PFSK-1 (cell line): ENCODE measurements at regions not wholly inside any gene's neighbourhood (a gene's known extent, or its start where the extent isn't known, plus 50 kb on each side); places are given as distances from the start of the nearest gene placed in this dataset.

Source experiments
- FOXP2 ChIP-seq: optimal IDR thresholded peaks from 2 replicates; pipeline ENCODE3; 2011; ENCODE audit warnings: borderline replicate concordance, control low read depth, inconsistent platforms; ENCODE audit not compliant: insufficient read depth; ENCODE audit errors: extremely low read length, extremely low read depth
- POLR2AphosphoS5 ChIP-seq: IDR thresholded peaks from 2 replicates; pipeline ENCODE4 v1.6.1; 2012; ENCODE audit warnings: low read depth, mild to moderate bottlenecking, control low read depth, low read length, moderate library complexity
- SIN3A ChIP-seq: IDR thresholded peaks from 2 replicates; pipeline ENCODE4 v1.6.1; 2012; ENCODE audit warnings: mild to moderate bottlenecking, low read length, moderate library complexity, borderline replicate concordance; ENCODE audit not compliant: insufficient read depth
- TAF1 ChIP-seq: IDR thresholded peaks from 2 replicates; pipeline ENCODE4 v1.6.1; 2012; ENCODE audit warnings: low read length, control low read depth, borderline replicate concordance; ENCODE audit not compliant: insufficient read depth
- TF ChIP-seq, protein P1 (sequence below), 2 experiments: IDR thresholded peaks; 2 replicates each; pipeline versions ENCODE4 v1.6.1 to v1.8.0; 2011 to 2012; ENCODE audit warnings: low read depth in 2 of 2, low read length in 2 of 2, control low read depth in 1 of 2, inconsistent platforms in 1 of 2, mild to moderate bottlenecking in 1 of 2, moderate library complexity in 1 of 2; ENCODE audit not compliant: insufficient read depth in 1 of 2

DNA sequence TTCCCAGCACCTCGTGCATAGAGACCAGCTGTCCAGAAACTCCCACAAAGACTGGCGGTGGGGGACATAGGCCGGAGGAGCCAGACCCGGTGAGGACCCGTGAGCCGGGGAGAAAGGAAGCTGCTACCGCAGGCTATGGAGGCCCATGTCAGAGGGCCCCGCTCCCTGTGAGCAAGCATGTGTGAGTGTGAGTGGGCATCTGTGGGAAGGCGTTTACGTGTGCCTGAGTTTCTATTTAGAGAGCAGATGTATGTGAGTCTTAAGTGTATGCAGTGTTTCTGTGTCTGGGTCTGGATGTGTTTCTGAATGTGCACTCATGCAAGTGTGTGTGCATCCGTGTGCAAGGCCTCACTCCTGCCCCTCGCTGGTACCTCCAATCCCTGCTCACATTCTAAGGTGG, 187.8 kb upstream of the RAB6C start:
- TF ChIP-seq, protein P1, sequence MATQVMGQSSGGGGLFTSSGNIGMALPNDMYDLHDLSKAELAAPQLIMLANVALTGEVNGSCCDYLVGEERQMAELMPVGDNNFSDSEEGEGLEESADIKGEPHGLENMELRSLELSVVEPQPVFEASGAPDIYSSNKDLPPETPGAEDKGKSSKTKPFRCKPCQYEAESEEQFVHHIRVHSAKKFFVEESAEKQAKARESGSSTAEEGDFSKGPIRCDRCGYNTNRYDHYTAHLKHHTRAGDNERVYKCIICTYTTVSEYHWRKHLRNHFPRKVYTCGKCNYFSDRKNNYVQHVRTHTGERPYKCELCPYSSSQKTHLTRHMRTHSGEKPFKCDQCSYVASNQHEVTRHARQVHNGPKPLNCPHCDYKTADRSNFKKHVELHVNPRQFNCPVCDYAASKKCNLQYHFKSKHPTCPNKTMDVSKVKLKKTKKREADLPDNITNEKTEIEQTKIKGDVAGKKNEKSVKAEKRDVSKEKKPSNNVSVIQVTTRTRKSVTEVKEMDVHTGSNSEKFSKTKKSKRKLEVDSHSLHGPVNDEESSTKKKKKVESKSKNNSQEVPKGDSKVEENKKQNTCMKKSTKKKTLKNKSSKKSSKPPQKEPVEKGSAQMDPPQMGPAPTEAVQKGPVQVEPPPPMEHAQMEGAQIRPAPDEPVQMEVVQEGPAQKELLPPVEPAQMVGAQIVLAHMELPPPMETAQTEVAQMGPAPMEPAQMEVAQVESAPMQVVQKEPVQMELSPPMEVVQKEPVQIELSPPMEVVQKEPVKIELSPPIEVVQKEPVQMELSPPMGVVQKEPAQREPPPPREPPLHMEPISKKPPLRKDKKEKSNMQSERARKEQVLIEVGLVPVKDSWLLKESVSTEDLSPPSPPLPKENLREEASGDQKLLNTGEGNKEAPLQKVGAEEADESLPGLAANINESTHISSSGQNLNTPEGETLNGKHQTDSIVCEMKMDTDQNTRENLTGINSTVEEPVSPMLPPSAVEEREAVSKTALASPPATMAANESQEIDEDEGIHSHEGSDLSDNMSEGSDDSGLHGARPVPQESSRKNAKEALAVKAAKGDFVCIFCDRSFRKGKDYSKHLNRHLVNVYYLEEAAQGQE (IDR thresholded peaks at IDR 0.05; ENCODE audit: insufficient read depth in 1 of 2, low read depth in 2 of 2, low read length in 2 of 2) = no peak
- no peak for TF ChIP-seq SIN3A
- TF ChIP-seq POLR2AphosphoS5 = no peak
- no peak for TF ChIP-seq TAF1
- no peak for TF ChIP-seq FOXP2

DNA sequence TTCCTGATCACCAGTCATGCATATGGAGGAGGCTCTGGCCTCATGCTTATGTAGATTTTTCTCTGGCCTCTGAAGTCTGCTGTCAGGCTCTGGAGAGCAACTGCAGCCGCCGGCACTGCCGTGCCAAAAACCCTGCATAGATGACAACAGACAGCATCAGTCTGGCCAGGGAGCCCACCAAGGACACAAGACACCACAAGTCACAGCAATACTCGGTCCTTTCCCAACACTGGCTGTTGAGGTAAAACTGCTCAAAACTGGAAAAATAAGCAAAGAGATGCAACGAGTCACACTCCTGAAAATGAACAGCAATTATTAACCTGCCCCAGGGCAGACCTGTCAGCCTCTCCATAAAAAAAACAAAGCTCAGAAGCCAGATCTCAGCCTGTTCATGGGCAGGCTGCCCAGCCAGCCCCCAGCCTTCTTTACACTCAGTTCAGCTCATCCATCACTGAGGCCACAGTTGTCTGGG, 186.0 kb upstream of the RAB6C start:
- TF ChIP-seq TAF1 (no peak), SIN3A (no peak), FOXP2 (no peak), POLR2AphosphoS5 (no peak)
- TF ChIP-seq, protein P1 (IDR thresholded peaks at IDR 0.05; ENCODE audit: insufficient read depth in 1 of 2, low read depth in 2 of 2, low read length in 2 of 2) = no peak

DNA sequence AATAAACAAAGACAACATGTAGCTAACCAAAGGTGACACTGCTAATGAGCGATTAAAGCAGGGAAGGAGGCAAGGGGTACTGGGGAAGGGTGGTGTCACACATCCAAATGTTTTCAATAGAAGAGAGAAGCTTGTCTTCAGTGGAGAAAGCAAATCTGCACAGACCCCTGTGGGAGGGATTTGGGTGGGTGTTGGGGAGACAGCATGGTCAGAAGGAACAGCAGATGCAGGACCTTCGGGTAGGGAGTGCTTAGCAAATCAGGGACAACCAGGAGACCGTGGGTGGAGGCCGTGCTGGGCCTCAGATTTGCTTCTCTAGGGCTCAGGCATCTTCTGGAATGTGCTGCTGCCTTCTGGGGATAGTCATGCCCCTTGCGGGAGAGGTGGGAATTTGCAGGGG, 185.3 kb upstream of the RAB6C start:
- TF ChIP-seq SIN3A = no peak
- TF ChIP-seq, protein P1 (IDR thresholded peaks at IDR 0.05; ENCODE audit: insufficient read depth in 1 of 2, low read depth in 2 of 2, low read length in 2 of 2) = no peak
- TF ChIP-seq FOXP2 = no peak
- no peak for TF ChIP-seq TAF1

DNA sequence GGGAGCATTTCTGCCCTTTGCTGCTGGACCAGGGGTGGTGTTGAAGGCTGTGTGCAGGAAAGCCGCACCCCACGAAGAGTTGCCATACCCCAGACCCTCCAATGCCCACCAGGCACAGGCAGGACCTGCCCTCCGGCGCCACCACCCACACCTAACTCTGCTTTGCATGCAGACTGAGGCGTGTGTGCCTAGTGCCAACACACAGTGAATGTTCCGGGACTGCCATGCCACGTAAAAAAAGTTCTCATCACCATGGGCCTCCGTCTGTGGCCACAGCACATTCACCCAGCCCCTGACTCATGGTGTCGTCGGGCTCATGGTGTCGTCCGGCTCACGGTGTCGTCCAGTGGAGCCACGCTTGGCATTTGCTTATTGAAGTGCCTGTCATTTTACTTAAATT, 184.9 kb upstream of the RAB6C start:
- TF ChIP-seq SIN3A = no peak
- TF ChIP-seq FOXP2 = no peak
- no peak for TF ChIP-seq TAF1
- TF ChIP-seq, protein P1 (IDR thresholded peaks at IDR 0.05; ENCODE audit: insufficient read depth in 1 of 2, low read depth in 2 of 2, low read length in 2 of 2) = no peak
- TF ChIP-seq POLR2AphosphoS5 = no peak

DNA sequence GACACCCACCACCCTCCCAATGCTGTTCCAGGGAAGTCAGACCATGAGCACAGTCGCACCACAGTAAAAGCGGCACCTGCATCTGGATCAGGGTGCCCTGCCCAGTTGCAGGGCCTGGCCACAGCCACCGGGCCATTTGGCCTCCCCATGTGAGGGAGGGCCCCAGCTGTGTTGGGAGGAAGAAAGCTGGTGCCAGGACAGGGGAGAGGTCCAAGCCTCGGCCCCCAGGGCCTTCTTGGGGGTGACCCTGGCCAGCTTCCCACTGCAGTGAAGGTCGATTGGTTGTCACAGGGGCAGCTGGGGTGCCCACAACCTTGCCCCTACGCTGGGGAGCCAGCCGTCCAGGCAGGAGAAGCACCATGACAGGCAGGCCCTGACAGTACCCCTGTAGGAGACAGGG, 183.2 kb upstream of the RAB6C start:
- TF ChIP-seq, protein P1 (IDR thresholded peaks at IDR 0.05; ENCODE audit: insufficient read depth in 1 of 2, low read depth in 2 of 2, low read length in 2 of 2) = no peak
- TF ChIP-seq POLR2AphosphoS5 (no peak), TAF1 (no peak), SIN3A (no peak), FOXP2 (no peak)
